PC-3 (cell line): ENCODE measurements at regions not wholly inside any gene's neighbourhood (a gene's known extent, or its start where the extent isn't known, plus 50 kb on each side); places are given as distances from the start of the nearest gene placed in this dataset.

Experiments used
- ATAC-seq: fragments of 200-7000 bp; cut with Tn5 transposase; 2 replicates; pipeline ENCODE4 v1.9.1; 2020; ENCODE audit warnings: mild to moderate bottlenecking, moderate library complexity
- BruUV-seq: library from RNA; stranded (reverse); fragments of 400-500 nt; replicated peaks from 2 replicates; lab custom pipeline; 2021; lab: Mats Ljungman, UMichigan
- CTCF ChIA-PET: fragments of 300-600 bp; sonication (Branson Sonifier 250); formaldehyde crosslinking; loops from one replicate; lab custom pipeline; 2022; ENCODE audit warnings: antibody characterized with exemption; lab: Charles Lee
- POLR2A ChIA-PET: fragments of 300-600 bp; sonication (Branson Sonifier 250); formaldehyde crosslinking; loops from one replicate; lab custom pipeline; 2022; ENCODE audit warnings: antibody characterized with exemption; ENCODE audit not compliant: unreplicated experiment; lab: Charles Lee
- DNase-seq: peaks from one replicate; pipeline ENCODE4 v3.0.0-alpha.2; 2015
- H2AFZ ChIP-seq: fragments of 300-600 bp; sonication (generic); 2 replicates; pipeline ENCODE4 v1.6.0; 2016; ENCODE audit warnings: antibody characterized with exemption, low read length
- H3F3A ChIP-seq: fragments of 300-600 bp; sonication (generic); one replicate; pipeline ENCODE4 v1.6.0; 2017; ENCODE audit warnings: antibody characterized with exemption, low read length, control low read depth, mild to moderate bottlenecking; ENCODE audit not compliant: unreplicated experiment
- H3K27ac ChIP-seq: fragments of 300-600 bp; sonication (generic); 2 replicates; pipeline ENCODE4 v1.5.1; 2016; ENCODE audit warnings: mild to moderate bottlenecking, low read length
- H3K27me3 ChIP-seq: fragments of 300-600 bp; sonication (generic); 2 replicates; pipeline ENCODE4 v1.6.1; 2016; ENCODE audit warnings: low read length, mixed read lengths
- H3K36me3 ChIP-seq: fragments of 300-600 bp; sonication (generic); 2 replicates; pipeline ENCODE4 v1.6.1; 2016; ENCODE audit warnings: low read depth, mixed run types, low read length, mixed read lengths
- H3K4me1 ChIP-seq: fragments of 300-600 bp; sonication (generic); 2 replicates; pipeline ENCODE4 v1.5.1; 2016; ENCODE audit warnings: low read length; ENCODE audit not compliant: insufficient read depth
- H3K4me2 ChIP-seq: fragments of 300-600 bp; sonication (generic); 2 replicates; pipeline ENCODE4 v1.6.0; 2016; ENCODE audit warnings: low read length
- H3K4me3 ChIP-seq: fragments of 300-600 bp; sonication (generic); 2 replicates; pipeline ENCODE4 v1.5.1; 2016; ENCODE audit warnings: mild to moderate bottlenecking, low read length, mixed read lengths
- H3K79me2 ChIP-seq: fragments of 300-600 bp; sonication (generic); 2 replicates; pipeline ENCODE4 v1.6.1; 2017; ENCODE audit warnings: low read length, mixed read lengths
- H3K9ac ChIP-seq: fragments of 300-600 bp; sonication (generic); 2 replicates; pipeline ENCODE4 v1.6.0; 2016; ENCODE audit warnings: mild to moderate bottlenecking, low read length
- H3K9me2 ChIP-seq: fragments of 300-600 bp; sonication (generic); replicated peaks from 2 replicates; pipeline ENCODE4 v1.6.1; 2016; ENCODE audit warnings: mixed run types, low read length, mixed read lengths
- H3K9me3 ChIP-seq: fragments of 300-600 bp; sonication (generic); 2 replicates; pipeline ENCODE4 v1.6.1; 2016; ENCODE audit warnings: low read length, mixed read lengths
- H4K20me1 ChIP-seq: fragments of 300-600 bp; sonication (generic); 2 replicates; pipeline ENCODE4 v1.6.1; 2016; ENCODE audit warnings: low read length, mixed read lengths
- CTCF ChIP-seq: fragments of 300-600 bp; sonication (generic); conservative IDR thresholded peaks from 2 replicates; pipeline ENCODE4 v1.5.1; 2017; ENCODE audit warnings: antibody characterized with exemption, low read depth, mild to moderate bottlenecking, low read length
- EZH2 ChIP-seq: fragments of 300-600 bp; sonication (generic); IDR thresholded peaks from one replicate; pipeline ENCODE4 v1.6.1; 2017; ENCODE audit warnings: antibody characterized with exemption, mild to moderate bottlenecking, low read length; ENCODE audit not compliant: unreplicated experiment
- EZH2phosphoT487 ChIP-seq: fragments of 300-600 bp; sonication (generic); IDR thresholded peaks from 2 replicates; pipeline ENCODE4 v1.6.1; 2018; ENCODE audit warnings: mild to moderate bottlenecking, antibody characterized with exemption, low read length, borderline replicate concordance
- intact Hi-C: fragments of 100-400 bp; cut with micrococcal nuclease; formaldehyde crosslinking; loops from 2 replicates; pipeline ENCODE4 v1.9.0; 2023

- Histone ChIP-seq H3K9me2 (no peaks in the 10 kb centered on the region), H4K20me1 (no peaks in the 10 kb centered on the region), H3K36me3 (no peaks in the 10 kb centered on the region), H2AFZ (no peak overlapping the region), H3K4me2 (no peak overlapping the region), H3K4me3 (no peak overlapping the region), H3K9ac (no peak overlapping the region), H3F3A (no peaks in the 10 kb centered on the region), H3K4me1 (no peaks in the 10 kb centered on the region), H3K79me2 (no peaks in the 10 kb centered on the region), H3K27me3 (peaks cover 17% of the 10 kb centered on the region), H3K9me3 (no peaks in the 10 kb centered on the region), H3K27ac (no peak overlapping the region)
- BruUV-seq, result no TSS peak
- ATAC-seq (no peak), DNase-seq (no peak)
- POLR2A ChIA-PET, result no interaction called here
- TF ChIP-seq EZH2phosphoT487 (no peak), CTCF (no peak), EZH2 (no peak)
- CTCF ChIA-PET, result no interaction called here
- intact Hi-C loops, result no loop called here
These were observed 107.4 kb downstream of the KCTD12 start for GRCh38 chr13:76778853-76779252.

- no peak for DNase-seq
- no peak overlapping the region for H3K4me2 ChIP-seq
- BruUV-seq, result no TSS peak
- no peak overlapping the region for H2AFZ ChIP-seq
- H4K20me1 ChIP-seq, result no peaks in the 10 kb centered on the region
- H3K4me3 ChIP-seq, result no peak overlapping the region
- no peaks in the 10 kb centered on the region for H3K9me2 ChIP-seq
- no peaks in the 10 kb centered on the region for H3K36me3 ChIP-seq
- no peak overlapping the region for H3K9ac ChIP-seq
- peaks cover 17% of the 10 kb centered on the region for H3K27me3 ChIP-seq
- no peak overlapping the region for H3K27ac ChIP-seq
- CTCF ChIA-PET, result no interaction called here
- no peaks in the 10 kb centered on the region for H3K9me3 ChIP-seq
- POLR2A ChIA-PET, result no interaction called here
- no peak for TF ChIP-seq CTCF
- H3K79me2 ChIP-seq, result no peaks in the 10 kb centered on the region
- intact Hi-C loops, result no loop called here
- H3F3A ChIP-seq, result no peaks in the 10 kb centered on the region
- no peaks in the 10 kb centered on the region for H3K4me1 ChIP-seq
- ATAC-seq, result no peak
These were observed 109.1 kb downstream of the KCTD12 start for GRCh38 chr13:76777096-76777495.

GRCh38 chr13:76775088-76775740 is 111.0 kb downstream of the KCTD12 start:
- H3K4me3 ChIP-seq, result no peak overlapping the region
- intact Hi-C loops, result no loop called here
- BruUV-seq, result no TSS peak
- peaks cover 17% of the 10 kb centered on the region for H3K27me3 ChIP-seq
- no peaks in the 10 kb centered on the region for H3K9me2 ChIP-seq
- H3K4me2 ChIP-seq, result no peak overlapping the region
- no peak for TF ChIP-seq EZH2phosphoT487
- TF ChIP-seq CTCF, result no peak
- no peak for TF ChIP-seq EZH2
- H3F3A ChIP-seq, result no peaks in the 10 kb centered on the region
- no peaks in the 10 kb centered on the region for H4K20me1 ChIP-seq
- ATAC-seq, result no peak
- no peak overlapping the region for H3K9ac ChIP-seq
- H3K27ac ChIP-seq, result no peak overlapping the region
- H3K79me2 ChIP-seq, result no peaks in the 10 kb centered on the region
- H2AFZ ChIP-seq, result no peak overlapping the region
- H3K36me3 ChIP-seq, result no peaks in the 10 kb centered on the region
- CTCF ChIA-PET, result no interaction called here
- no peaks in the 10 kb centered on the region for H3K9me3 ChIP-seq
- H3K4me1 ChIP-seq, result no peaks in the 10 kb centered on the region
- DNase-seq, result no peak
- POLR2A ChIA-PET, result no interaction called here
